Stimulated activated CD8-positive, alpha-beta memory T cell treated with anti-CD3 and anti-CD28 coated beads, Interleukin-15, amount 100 ng/mL, for 48 hours (primary cell): ENCODE measurements at regions not wholly inside any gene's neighbourhood (a gene's known extent, or its start where the extent isn't known, plus 50 kb on each side); places are given as distances from the start of the nearest gene placed in this dataset.

Source experiments
- DNase-seq, 2 donors: peaks; one replicate each; pipeline ENCODE4 v3.0.0-alpha.2; 2020; ENCODE audit warnings: low read depth in 2 of 2

DNA sequence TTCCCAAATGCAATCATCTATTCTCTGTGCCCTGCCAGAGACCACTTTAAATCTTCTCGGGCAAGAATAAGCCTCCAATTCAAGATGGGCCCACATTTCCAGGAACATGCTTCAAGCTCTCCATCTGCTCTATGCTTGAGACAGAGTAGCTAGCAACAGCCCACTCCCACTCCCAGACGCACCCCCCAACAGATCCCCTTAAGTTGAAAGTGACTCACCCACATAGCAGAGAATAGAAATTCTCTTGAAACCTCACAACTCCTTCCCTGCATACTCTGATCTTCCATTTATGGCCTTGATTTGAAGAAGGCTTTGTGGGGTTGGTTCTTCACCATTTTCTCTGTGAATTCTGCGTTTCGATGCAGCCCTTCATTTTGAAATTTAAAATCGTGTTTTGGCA is 604.0 kb downstream of the INHBA start:
- no peak for DNase-seq

DNA sequence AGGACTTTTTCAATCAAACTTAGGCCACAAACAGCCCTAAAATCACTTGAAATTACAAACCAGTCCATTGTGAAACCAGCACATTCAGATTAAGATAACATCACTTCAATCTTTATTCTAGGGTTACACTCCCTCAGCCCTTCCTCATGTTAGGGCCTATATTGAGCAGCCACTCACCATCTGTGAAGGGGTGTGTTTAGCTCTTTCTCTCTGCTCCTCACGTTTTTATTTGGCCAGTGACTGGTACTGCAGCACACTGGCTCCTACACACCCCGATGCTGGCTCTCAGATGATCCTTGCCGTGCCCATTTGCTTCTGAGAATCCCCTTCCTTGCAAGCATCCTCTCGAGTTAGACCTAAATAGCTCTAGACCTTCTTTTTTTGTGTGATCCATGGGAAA is 604.5 kb downstream of the INHBA start:
- no peak for DNase-seq

DNA sequence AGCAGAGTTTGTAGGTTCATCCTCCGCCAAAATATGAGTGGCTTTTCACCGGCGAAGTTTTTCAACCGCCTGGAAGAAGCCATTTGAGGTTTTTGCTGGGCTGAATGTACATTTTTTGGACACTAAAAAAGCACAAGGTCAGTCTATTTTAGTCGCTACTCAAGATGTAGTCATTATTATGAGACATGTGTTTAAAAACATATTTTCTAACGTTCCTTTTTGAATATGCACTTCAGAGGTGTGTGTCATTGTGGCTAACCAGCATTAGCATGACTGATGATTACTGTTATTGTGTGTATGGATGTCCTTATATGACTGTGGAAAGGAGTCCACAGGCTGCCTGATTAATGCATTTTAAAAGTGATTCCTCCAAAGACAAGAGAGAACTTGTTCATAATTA is 605.4 kb downstream of the INHBA start:
- no peak for DNase-seq

DNA sequence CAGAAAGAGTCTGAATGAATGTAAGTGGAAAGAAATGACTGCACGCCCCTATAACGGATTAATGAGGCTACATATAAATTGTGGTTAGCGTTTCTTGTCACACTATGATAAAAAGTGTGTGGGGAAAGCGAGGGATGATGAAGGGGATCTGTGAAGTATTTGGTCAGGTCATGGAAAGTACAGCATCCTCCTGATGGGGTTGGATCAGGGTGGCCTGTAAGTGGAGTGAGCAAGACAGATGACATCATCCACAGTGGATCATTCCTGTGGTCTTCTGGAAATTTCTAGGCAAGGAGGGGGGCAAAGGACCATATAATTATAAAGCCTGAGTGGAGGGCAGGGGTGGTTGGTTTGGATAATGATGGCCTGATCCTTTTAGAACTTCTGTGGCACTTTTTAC is 606.0 kb downstream of the INHBA start:
- DNase-seq = no peak

DNA sequence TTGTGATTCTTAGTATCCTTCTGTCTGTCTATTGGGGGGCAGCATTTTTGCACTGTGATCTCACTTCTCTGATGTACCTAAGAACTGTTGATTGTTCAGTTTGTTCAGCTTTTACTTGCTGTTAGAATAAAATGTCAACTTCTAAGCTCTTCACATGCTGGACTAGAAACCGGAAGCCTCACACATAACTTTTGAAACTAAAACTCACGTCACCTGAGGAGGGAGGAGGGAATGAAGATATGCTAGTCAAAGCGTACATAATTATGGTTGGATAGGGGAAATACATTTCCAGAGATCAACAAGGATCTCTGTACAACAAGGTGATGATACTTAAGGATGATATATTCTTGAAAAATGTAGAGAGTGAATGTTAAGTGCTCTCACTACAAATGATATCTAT is 609.7 kb downstream of the INHBA start:
- no peak for DNase-seq

DNA sequence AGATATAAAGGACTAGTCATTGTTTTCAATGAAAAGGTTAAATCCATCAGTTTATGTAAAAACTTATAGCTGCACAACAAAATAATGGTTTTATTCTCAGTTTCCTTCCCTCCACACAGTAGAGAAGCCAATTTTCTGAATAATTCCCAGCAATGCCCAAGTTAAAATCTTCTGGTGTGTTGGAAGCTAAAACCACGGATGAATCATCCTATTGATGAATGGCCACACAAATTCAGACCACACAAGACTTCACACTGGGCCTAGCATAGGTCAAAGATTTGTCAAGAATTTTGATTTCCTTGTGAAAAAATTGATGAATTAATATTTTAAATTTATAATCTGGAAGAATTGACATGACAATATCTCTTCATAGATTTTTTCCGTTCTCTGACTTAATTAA is 617.6 kb downstream of the INHBA start:
- no peak for DNase-seq

DNA sequence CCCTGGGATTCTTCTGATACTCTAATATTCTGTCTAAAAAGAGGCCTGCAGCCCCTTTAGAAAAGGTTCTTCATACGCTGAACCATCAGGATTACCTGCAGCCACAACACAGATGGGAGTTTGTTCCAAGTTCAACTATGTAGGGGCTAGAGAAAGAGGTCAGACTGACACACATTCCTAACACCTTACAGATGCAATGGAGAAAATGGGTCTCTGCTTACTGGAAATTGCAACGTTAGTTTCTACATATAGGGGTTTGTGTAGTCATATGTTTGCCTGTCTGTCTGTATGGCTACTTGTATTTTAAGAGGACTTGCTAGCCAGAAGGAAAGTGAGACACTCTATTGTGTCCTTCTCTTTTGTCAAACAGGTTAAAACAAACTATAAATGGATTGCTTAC is 618.5 kb downstream of the INHBA start:
- no peak for DNase-seq

DNA sequence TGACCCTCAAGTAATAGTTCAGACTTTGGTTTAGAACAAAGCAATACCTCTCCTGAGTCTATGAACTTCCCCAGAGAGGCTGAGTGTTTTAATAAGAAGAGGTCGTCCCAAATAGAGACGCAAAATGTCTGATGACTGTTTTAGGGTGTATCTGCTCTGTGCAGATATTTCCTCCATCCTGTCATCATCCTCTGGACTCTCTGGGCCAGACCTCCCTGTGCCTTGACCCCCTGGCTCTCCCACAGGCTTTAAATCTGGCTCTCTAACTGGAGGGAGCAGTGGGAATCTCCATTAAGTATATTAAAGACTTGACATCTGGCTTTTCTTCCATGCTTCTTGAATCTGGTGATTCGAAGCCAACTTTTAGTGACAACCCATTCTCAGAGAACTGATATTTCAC is 633.3 kb downstream of the INHBA start:
- DNase-seq = no peak

DNA sequence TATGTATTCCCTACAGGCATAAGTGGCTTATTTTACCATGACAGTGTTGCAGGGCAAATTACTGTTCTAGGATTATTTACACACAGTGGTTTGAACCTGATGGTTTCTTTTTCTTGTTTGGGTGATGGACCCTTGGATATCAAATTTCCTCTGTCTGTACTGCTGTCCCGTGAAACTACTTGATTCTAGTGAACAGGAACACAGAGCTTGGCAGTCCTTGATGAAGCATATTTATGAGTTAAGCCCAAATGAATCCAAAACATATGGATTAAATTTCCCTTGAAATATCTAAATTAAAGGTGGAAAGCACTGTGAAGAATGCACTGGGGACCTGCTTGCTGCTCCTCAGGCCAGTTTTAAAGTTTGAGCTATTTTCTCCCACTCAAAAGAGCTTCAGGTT is 635.3 kb downstream of the INHBA start:
- no peak for DNase-seq

DNA sequence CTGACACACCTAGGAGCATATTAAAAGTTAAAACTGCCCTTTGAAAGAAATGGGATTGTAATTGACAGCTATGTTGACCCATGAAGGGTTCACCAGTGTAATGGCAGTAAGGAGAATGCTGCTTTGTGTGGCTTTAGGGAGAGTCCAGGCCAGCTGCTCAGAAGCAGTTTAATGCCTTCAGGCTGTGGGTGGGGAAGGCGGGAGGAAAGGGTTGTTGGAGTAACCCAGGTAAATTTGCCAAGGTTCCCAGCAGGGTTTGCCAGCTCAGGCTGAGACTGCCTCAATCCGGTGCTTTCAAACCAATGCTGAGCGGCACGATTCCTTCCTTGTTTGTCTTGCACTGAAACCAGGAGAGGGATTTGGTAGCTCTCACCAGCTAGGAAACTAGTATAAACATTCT is 637.2 kb downstream of the INHBA start:
- DNase-seq = no peak

DNA sequence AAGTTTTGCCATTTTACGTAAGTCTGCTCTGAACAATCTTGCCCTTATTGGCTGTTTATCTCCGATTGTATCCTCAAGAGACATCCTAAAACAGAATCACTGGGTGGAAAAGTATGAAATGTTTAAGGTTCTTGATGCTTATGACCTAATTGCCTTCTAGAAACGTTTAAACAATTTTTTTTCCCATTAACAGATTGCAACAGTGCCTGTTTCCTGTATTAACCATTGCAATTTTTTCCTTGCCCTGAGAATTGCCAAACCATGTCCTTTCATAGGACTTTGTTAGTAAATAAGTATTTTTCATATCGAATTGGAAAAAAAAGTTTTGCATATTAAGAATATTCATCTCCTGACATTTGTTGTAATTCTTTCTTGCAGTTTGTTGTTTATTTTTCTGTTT is 639.8 kb downstream of the INHBA start:
- no peak for DNase-seq

DNA sequence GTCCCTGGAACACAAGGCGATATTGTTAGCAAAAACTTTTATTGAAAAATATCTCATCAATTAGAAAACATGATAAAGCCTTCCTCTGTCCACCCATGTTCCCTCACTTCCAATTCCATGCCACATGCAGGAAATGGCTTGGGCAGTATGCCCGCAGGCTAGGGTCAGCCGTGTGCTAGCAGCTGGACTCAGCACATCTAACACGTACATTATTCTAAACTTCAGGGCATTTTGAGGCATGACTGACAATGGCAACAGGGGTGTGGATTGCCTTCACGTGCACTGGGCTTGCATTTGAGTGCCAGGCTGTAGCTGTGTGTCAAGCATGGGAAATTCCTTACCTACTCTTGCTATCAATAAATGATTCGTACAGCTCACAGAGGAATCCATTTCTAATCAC is 642.1 kb downstream of the INHBA start:
- DNase-seq = no peak

DNA sequence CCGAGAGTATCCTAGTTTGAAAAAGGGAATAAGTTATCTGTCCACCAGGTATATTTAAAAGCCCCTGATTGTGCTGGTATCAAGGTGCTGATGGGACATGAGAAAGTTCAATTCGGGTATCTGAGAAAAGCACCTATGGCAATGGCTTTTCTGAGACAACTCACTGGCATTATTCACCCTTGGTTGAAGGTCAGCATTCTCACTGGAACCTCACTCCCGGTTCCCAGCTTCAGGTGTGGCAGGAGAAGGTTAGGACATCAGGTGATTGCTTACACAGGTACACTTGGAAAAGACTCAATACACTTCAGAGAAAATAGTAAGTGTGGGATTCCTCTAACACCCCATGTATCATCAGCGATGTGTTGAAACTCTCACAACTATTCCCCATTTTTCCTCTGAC is 643.1 kb downstream of the INHBA start:
- DNase-seq = no peak

DNA sequence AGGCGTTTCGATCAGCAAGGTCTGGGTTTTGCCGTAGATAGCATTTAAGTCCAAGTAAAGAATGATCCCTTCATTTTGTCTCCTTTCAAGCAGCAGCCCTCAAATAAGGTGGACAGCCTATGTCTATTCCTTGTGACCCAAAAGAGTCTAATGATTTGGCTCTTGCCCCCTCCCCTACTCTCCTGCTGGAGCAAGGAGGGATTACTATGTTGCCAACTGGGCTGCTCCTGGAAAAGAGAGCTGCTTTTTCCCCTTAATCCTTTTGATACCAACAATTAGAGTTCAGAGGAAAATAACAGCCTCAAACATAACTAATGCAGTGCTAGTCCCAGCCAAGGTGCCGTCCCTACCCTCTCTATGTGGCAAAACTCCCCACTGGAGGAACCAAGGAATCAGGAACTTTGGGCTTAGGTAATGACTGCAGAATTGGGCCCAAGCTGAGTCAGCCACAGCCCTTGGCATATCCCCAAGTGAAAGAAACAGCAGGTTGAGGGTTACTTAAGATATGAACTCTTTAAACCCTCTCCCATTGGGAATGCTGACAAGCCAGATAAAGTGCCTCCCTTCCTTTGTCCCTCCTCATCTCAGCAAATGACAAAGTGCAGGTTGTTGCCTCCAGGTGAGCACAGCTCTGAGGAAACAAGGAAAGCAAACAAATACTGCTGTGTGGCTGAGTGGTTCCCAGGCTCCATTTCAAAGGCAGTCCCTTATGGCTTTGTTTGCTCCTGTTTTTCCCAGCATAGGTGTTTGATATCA is 643.7 kb downstream of the INHBA start:
- DNase-seq = no peak

DNA sequence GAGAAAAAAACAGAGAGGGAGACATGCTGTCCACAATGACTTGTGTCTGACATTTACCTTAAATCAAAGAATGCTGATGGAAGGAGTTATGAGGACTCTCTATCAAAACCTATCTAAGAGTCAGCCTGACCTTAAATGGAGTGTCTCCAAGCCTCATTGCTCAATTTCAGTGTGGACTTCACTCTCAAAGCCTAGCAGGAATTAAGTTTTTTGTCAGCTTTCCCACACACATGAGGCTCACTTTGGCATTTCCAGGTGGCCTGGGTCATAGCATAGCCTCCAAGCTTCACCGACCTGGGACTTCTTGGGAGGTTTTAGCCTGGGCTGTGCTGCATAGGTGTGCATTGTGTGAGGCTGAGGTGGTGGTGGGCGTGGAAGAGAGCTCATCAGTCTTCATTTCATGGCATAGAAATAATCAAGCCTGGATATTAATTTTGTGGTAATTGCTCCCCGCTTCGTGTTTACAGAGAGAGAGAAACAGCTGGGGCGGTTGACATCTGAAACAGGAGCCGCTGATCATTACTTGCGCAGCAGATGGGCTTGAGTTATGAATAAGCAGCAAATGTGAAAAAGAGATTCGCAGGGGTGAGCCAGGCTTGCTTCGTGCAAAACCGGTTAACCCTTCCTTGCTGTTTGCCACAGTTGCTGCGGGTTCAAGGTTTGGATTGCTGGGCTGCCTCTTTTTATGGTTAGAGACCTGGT is 647.8 kb downstream of the INHBA start:
- no peak for DNase-seq

DNA sequence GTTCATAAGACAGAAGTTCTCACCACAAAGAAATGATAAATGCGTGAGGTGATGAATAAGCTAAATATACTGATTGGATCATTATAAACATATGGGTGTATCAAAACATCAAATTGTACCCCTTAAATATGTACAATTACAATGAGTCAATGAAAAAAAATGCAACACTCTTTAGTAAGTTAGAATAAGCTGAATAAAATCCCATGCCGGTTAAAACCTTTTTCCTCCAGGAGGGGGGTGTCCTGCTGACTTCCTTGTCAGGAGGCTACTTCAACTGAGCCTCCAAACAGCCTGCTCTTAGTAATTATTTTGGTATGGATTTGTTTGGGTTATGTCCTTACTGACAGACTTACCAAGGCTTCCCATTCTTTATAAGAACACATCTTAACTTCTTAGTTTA is 649.1 kb downstream of the INHBA start:
- DNase-seq = no peak

DNA sequence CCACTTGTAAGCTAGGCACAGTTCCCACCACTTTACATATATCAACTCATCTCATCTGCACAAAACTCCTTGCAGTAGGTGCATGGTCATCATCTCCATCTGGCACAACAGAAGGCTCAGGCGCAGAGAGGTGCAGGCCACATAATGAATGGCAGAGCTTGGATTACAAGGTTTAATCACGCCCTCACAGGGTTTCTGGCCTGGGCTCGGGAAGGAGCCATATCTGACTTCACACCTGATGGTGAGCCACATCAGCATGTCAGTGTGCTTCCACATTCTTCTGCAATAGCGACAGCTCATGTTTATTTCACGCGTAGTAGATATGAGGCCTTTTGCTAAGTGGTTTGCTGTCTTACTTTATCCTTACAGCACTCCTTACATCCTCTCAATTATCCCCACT is 650.2 kb downstream of the INHBA start:
- DNase-seq = no peak

DNA sequence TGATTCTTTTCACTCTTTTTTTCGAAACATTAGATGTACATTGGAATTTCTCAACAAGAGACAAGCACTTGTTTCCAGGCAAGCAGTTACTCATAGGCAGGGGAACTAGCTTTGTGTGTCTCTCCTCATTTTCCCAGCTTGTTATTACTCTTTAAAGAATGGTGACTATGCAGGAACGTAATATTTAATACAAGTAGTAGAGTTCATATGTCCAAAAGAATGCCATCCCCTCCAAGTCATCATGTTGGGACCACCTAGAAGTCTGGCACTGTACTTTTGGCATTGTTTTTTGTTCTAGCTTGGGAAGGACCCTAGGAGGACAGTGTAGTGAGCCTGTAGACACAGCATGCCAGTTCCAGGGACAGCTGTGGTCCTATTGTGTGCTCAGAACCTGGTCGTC is 650.7 kb downstream of the INHBA start:
- no peak for DNase-seq

DNA sequence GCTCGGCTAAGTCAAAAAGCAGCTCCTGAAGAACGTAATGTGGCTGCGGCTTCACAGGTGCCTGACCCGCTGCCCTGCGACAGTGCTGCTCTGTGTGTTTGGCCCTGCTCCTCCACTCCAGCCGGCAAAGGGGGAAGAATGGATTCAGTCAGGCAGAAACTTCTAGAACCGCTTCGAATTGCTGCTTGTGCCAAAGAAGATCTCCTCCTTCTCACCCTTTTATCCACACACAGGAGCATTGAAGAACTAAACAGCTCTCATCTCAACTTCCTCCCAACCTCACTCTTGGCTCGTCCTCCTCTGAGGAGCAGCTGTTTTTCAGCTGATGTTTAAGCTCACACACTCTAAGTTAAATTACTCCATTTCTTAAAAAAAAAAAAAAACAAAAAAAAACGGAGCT is 651.4 kb downstream of the INHBA start:
- no peak for DNase-seq

DNA sequence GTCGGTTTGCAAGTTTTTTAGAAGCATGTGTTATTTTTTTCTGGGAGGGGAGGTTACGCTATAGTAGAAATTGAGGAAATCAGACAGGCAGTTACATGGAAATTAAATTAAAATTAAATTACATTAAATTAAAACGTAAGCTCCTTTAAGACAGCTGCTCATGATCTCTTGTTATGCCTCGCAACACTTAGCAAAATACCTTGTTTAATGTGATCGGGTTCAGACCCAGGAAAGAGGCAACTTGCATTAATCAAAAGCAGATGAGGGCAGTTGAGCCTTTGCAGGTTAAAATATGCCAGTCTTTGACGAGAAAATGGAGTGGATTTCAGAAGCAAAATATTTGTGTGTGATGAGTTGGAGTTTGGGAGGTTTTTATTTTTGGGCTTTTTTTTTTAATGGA is 651.8 kb downstream of the INHBA start:
- no peak for DNase-seq

DNA sequence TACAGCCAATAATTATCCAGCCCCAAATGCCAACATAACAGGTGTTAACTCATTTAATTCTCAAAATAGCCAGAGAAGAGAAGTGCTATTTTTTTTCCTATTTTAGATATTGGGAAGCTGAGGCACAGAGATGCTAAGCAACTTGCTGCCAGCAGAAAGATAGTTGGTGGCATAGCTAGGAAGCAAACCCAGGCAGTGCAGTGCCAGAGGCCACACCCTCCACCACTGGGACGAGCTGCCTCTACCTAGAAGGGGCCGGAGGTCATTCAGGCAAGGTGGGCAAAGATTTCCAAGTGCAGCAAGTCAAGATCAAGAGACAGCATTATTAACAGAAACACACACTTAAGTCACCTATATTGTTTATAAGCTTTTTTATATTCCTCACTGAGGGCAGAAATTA is 654.1 kb downstream of the INHBA start:
- DNase-seq = no peak

DNA sequence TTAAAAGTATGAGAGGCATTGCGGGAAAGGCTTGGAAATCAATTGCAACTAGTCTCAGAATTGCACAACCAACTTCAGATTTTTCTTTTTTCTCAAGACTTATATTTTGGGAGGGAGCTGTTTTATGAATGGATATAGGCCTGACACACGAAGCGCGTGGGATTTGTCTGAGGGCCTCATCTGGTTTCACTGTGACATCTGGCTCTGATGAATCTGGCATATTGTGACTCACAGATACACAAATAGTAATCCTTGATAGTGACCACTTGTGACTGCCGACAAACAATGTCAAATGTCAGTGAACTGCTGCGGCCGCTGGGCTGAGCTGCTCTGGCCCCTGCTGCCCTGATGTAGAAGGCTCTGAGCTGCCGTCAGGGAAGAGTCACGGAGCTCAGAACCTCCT is 655.1 kb downstream of the INHBA start:
- DNase-seq = no peak

DNA sequence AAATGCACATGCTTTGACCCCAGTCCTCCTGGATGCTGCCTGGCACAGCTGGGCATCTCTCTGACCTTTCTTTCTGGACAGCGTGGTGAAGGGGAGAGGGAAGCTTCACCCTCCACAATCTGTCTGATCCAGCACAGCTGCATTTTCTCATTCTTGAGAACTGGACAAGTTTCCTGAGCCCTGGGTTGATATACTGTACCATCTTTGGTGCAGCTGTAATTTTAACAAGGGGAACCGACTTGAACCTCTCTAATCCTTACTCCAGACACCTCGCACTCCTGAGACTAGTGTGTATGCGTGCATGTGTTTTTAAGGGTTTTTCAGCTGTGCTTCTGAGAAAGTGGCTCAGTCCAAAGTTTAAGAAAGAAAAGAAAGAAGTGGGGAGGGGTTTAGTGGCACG is 655.7 kb downstream of the INHBA start:
- DNase-seq = no peak

DNA sequence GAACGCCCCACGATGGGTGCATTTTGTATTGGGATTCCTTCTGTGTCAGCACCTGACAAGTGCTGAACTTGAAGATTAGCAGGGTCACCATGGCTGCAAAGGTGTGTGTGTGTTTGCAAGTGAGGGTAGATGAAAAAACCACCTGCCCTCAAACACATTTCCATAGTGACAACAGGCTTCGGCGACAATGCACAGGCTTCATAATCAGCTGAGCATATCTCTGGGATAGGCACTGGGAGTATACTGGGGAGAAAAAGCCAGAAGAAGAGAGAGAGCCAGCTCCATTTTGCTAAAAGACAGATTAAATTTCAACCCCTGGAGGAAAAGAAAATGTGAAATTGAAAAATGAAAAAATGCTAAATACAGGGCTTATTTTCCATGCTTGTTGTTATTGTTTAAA is 656.1 kb downstream of the INHBA start:
- DNase-seq = no peak
